NOMO-1 (cell line): ENCODE measurements at regions not wholly inside any gene's neighbourhood (a gene's known extent, or its start where the extent isn't known, plus 50 kb on each side); places are given as distances from the start of the nearest gene placed in this dataset.
"Not testable (repeated sequence)": the region's sequence is repeated elsewhere in the genome, so short reads cannot be mapped to it uniquely, and the experiment has no call there.

ENCODE experiments used
- DNase-seq, 2 experiments: peaks; one replicate each; lab custom pipeline; 2025; ENCODE audit not compliant: unreplicated experiment in 2 of 2; lab: John Stamatoyannopoulos, UW

DNA sequence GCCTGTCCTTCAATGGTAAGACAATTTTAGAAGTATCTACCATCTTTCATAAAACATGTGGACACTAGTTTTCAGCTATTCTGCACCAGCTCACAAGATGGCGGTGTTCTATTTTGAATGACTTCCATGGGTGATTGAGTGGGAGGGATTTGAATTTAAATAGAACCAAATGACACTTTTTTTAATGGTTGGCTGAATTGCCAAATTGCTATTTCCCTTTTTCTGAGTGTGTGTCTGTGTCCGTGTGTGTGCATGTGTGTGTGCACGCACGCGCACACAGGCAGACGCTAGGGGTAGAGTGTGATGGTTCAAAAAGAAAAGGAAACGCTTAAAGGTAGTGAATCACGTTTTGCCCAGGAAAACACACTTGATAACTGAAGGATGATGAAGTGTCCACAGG is 362.6 kb downstream of the DAD1 start:
- DNase-seq = peak; percentile 87 to 95

DNA sequence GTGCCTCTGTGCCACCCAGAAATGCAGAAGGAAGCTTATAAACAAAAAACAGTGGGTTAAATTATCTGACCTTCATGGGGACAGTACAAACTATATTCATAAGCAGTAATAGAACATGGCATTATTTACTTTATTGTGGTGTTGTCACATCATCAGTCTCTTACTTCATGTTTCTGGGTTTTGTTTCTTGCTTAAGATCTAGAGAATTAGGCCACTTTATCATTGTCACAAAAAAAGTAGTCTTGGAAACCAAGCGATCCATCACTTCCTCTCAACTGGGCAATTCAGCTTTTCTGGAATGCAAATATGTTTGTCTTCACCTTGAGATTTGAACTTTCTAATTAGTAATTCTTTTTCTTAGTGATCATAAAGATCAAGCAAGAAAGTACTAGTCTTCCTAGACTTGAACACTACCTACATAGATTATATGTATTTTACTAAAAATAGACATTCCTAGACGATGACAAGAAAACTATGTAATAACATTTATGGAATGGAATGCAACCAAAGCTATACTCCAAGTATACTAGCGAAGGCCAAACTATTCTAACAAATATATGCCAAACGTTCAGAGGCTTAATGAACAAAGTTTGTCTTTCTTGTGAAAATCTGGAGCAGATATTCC is 363.4 kb downstream of the DAD1 start:
- peak in 1 of 2 experiments; percentile 32 for DNase-seq

DNA sequence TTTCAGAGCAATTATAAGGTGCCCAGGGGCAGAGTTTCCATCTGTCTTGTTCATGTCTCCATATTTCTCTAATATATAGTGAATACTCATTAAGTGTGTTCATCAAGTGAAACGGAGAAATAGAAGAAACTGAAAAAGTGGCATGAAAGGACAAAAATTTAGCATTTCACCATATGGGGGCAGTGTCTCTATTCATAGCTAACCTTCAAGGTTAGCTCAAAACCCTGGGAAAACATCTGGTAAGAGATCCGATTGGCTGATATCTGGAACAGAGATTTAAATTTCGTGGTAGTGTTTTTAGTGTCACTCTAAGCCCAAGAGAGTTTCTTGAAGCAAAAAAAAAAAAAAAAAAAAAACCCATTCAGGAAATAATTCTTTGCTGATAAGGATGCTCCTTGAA is 367.5 kb downstream of the DAD1 start:
- peak in 1 of 2 experiments; percentile 39 for DNase-seq

DNA sequence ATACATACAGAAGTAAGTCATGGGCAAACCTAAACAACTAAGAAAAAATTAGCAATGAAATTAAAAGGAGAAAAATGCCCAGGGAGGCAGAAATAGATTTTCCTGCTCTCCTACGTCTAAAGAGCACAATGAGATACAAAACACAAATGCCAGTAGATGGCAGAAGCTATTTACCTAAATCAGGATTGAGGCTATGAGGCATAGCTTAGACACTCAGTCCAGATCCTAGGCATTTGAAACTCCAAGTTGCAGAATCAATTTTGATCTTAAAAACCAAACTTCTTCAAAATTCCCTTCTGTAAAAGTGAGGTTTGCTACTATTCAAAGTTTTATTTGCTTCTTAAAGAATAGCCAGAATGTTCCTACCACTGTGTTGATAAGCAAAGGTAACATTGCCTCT is 368.6 kb downstream of the DAD1 start:
- no peak for DNase-seq

DNA sequence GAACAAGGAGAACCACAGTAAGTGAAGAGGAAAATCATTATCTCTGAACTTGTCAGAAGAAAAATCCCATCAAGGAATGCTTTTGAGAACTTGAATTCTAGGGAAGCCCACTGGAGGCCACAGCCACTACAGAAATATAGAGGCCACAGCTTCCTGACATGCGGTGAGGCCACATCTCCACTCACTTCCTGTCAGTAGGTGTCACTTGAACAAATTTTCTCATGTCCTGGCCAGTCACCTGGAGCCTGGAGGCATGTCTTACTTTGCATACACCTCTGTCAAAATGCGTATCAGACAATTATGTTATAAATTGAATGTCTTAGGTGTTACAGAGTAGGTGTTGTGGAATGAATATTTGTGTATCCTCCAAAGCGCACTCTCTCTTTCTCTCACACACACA is 370.3 kb downstream of the DAD1 start:
- no peak for DNase-seq

DNA sequence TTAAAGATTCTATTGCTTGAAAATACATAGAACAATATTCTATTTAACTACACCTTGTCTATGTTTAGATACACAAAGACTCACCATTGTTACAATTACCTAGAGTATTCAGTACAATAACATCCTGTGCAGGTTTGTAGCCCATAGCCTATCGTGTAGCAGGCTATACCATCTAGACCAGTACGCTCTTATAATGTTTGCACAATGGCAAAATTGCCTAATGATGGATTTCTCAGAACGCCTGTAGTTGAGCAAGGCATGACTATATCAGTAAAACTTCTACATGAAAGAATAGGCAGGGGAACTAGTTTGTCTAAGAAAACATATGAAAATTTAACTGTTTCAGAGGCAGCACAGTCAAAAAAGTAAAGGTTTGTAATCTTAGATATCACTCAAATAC is 375.9 kb downstream of the DAD1 start:
- peak; percentile 73 to 83 for DNase-seq

DNA sequence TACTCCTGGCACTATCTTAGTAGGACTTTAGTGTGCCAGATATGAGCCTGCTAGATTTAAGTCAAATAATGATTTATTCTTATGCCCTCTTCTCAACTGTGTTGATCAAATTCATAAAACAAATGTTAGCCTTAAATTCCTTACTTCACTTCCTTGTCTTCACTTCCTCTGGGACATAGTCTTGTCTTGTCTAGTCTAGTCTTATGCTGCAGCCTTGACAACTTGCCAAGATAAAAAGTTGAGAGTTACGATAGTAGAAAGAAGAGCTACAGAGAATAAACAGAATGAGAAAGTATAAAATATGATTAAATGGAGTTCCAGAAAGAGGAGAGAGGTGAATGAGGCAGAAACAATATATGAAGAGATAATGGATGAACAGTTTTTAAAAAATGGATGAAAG is 378.1 kb downstream of the DAD1 start:
- DNase-seq = no peak

DNA sequence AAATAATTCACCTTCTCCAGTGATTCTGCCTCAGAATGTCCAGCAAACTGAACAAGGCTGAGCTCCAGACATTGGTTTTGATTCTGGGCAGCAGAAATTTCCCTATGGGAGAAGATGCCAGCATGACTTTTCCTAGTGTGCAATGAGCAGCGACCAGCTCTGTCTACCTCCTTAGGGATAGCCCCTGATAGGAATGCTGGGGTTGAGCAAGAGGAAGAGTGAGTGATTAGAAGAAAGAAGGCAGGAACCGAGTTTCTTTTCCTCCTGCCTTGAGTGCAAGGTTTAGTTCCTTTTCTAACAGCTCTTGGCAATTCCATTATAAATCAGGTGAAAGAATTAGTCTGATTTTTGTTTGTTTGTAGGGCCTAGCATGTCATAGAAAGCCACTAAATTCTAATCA is 379.0 kb downstream of the DAD1 start:
- no peak for DNase-seq

DNA sequence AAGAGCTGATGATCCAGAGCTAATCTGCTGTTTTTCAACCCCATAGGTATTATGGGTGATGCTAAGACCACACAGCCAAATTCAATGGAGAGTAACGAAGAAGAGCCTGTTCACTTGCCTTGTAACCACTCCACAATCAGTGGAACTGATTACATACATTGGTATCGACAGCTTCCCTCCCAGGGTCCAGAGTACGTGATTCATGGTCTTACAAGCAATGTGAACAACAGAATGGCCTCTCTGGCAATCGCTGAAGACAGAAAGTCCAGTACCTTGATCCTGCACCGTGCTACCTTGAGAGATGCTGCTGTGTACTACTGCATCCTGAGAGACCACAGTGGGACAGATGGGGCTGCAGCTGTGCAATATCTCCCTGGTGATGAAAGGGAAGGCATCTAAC is 386.0 kb downstream of the DAD1 start:
- no peak for DNase-seq

DNA sequence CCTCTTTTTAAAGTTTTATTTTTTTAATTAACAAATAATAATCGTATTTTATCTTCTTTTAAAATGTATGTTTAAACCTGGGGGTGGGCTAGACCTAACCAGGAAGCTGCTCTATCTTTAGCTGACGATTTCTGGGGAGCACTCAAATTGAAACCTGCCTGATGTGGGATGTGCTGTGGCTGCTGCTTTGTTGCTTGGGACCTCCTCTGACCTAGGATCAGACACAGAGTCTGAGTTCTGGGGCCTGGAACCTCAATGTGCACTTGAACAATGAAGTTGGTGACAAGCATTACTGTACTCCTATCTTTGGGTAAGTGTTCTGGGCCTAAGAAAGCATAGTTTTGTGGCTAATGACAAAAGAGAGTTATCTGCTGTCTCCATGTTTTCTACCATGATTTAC is 386.7 kb downstream of the DAD1 start:
- DNase-seq = no peak

DNA sequence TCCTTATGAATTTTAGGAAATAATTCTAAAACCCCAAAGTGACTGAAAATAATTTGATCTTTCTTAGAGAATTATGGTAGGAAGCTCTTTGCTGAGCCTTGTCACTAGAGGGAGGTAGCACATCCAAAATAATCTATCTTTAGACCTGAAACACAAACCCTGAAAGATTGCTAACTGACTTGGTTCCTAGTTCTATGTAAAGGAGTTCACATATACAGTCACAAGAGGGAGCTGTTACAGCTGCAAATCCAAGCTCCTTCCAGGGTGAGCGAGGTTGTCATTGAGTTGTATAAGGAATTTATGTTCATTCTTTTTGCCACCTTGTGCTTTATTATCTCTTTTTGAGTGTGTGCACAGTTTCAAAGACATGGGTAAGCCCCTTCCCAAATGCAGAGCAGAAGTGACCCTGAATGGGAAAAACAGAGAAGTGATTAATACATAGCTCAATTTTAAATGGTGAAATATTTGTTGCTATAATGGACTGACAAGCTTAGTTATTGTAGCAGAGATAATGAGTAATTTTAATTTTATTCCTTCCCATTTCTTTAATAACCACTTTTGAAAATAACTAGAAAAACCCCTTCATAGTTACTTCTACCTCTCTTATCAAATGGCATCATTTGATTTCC is 387.9 kb downstream of the DAD1 start:
- DNase-seq = peak; percentile 59 to 78

DNA sequence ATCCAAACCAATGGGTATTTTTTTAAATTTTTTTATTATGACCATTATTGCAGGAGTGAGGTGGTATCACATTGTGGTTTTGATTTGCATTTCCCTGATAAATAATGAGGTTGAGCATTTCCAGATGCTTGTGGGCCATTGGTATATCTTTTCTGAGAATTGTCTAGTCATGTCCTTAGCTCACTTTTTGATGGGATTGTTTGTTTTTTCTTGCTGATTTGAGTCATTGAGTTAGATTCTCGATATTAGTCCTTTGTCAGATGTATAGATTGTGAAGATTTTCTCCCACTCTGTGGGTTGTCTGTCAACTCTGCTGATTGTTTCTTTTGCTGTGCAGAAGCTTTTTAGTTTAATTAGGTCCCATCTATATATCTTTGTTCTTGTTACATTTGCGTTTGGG is 388.9 kb downstream of the DAD1 start:
- not testable (repeated sequence) for DNase-seq

DNA sequence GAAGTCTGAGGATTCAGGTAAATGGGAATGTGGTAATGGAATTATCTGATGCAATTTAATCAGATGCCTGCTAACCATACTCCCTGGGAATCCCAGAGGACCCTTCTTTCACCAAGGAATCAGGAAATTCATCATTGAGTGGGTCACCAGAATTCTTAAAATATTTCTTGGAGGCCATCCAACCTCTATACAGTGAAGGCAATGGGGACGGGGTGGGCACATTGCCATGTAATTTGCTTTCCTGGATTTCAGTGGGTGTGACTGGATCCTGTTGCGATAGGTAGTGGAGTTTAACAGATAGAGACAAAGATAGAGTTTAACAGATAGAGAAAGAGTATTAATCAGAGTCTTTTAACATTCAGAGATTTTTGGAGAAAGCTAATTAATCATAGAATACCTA is 394.4 kb downstream of the DAD1 start:
- DNase-seq = no peak

DNA sequence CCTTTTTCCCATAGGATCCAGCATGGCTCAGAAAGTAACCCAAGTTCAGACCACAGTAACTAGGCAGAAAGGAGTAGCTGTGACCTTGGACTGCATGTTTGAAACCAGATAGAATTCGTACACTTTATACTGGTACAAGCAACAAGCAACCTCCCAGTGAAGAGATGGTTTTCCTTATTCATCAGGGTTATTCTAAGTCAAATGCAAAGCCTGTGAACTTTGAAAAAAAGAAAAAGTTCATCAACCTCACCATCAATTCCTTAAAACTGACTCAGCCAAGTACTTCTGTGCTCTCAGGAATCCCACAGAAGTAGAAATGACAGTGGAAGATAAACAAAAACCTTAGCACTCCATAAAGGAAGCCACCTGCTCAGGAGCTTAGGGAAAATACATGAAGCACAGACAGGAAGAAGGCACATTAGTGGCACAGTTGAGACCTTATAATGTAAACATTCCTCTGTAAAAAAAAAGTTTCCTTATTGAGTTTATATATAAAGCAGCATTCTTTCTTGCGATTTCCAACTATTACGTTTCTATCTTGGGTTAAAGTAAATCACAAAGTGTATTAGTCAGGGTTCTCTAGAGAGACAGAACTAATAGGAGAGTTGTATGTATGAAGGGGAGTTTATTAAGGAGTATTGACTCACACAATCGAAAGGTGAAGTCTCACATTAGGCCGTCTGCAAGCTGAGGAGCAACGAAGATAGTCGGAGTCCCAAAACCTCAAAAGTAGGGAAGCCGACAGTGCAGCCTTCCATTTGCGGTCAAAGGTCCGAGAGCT is 398.4 kb downstream of the DAD1 start:
- no peak for DNase-seq

DNA sequence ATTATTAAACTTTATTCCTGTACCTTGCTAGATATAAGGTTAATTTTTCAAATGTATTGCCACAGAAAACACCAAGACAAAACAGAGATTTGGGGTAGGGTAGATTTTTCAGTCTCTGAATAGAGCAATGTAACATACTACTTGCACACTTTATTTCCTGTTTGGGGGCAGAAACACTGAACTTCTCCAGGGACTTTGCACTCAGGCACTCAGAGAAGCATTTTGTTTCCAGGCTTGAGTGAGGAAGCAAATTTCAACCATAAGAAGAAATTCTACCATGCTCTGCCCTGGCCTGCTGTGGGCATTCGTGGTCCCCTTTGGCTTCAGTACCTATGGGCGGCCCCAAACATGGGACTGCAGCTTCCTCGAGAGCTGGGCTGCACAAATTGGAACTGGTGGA is 399.1 kb downstream of the DAD1 start:
- DNase-seq = peak in 1 of 2 experiments; percentile 14

DNA sequence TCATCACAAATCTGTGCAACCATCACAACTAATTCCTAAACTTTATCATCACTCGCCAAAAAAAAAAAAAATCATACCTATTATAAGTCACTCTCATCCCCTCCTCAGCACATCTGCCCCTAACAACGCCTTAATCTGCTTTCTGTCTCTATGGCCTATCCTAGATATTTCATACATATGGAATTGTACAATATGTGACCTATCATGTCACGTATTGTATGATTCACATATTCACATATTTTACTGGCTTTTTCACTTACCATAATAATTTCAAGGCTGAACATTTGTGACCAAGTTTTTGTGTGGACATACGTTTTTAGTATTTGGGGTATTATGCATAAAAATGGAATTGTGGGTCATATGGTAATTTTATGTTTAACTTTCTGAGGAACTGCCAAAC is 400.7 kb downstream of the DAD1 start:
- no peak for DNase-seq

DNA sequence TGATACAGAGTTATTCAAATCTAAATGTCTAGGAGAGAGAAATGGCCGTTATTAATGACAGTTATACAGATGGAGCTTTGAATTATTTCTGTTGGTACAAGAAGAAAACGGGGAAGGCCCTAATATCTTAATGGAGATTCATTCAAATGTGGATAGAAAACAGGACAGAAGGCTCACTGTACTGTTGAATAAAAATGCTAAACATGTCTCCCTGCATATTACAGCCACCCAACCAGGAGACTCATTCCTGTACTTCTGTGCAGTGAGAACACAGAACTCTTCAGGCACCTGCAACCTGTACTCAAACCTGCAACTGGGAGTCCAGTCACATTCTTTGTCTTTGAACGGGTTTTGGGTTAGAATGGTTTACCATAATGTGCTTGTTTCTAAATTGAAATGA is 403.2 kb downstream of the DAD1 start:
- no peak for DNase-seq

DNA sequence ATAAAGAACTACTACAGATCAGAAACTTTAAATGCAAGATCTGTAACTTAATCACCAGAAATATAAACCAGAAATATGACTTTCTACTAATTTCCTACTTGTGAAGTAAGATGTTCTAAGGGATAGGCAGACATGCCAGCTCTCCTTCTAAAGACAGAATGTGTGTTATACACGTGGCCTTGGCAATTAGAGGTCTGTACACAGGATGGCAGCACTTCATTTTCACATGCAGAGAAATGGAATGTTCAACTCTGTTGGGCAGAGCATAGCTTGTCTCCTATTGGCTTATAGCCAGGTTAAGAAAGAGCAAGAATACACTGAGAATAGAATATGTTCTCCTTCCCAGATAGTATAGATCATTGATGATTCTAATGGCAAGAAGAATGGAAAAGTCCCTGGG is 403.8 kb downstream of the DAD1 start:
- no peak for DNase-seq

DNA sequence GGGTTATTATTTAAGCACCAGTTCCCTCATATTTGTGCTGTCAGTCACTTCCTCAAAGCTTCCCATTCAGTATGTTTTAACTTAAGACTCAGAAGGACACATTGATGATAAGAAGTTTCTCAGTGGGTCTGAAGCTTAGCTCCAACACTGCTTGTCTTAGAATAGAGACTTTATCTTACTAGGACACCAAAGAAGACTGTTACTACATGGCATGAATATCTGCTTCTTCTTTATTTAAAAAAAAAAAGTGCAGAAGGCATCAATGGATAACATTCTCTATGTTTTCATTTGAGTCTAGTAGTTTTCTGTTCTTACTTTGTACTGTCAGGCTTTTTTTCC is 404.2 kb downstream of the DAD1 start:
- DNase-seq = no peak

DNA sequence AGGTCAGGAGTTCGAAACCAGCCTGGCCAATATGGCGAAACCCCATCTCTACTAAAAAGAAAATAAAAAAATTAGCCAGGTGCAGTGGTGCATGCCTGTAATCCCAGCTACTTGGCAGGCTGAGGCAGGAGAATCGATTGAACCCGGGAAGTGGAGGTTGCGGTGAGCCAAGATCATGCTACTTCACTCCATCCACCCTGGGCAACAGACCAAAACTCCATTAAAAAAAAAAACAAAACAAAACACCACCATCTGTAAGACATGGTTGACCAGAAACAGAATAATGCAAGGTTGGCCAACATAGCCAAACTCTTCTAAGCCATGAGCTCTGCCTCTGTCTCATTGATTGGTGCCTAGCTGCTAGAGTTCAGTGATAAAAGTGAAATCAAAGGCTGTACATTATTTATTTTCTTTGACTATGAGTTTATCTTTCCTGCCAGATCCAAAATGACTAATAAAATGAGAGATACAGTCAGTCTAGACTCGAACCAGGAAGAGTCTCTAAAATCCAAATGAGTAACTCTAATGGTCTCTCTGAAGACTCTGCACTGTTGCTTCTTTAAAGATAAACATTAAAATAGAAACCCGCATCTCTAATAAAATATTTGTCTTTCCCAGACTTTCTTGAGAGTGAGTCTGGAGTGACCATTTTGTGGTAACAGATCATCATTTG is 404.7 kb downstream of the DAD1 start:
- no peak for DNase-seq

DNA sequence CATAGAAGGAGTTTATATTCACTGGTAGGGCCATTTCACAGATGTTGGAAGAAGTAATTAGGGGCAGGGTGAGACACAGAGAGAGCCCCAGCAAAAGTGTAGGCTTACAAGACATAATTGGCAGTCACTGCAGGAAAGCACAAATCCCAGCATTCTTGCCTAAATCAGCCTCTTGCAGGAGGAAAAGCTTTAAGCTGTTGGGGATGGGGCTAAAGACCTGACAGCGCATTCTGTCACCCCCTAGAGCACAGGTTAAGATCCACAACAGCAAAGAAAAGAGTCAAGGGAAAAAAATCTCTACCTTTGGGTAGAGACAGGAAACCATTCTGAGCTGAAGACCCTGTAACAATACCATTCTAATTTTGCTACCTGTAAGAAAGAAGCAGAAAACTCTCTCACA is 409.0 kb downstream of the DAD1 start:
- no peak for DNase-seq

DNA sequence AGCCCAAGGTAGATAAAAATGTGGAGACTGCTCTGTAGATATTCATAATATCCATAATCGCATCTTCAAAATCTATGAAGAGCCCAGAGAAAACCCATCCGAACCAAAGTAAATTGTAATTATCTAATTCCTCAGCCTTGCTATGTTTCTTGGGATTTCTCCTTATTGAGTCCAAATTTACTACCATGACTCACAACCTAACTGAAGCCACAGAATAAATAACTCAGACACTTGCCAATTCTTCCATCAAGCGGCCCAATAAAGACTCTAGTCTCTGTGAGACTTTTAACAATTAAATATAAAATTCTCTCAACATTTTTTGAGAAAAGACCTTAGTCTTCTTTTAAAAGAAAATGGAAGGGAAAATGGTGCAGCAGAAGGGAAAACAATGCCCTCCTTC is 409.8 kb downstream of the DAD1 start:
- DNase-seq = no peak
